Muscle of leg (tissue), 3 donors: ENCODE measurements at regions not wholly inside any gene's neighbourhood (a gene's known extent, or its start where the extent isn't known, plus 50 kb on each side); places are given as distances from the start of the nearest gene placed in this dataset.

ENCODE experiments used
- DNase-seq: peaks from one replicate; pipeline ENCODE4 v3.0.0; 2013
- H3K27ac ChIP-seq: one replicate; pipeline ENCODE4 v1.5.1; 2013; ENCODE audit warnings: mild to moderate bottlenecking, low read length, control low read depth
- H3K27me3 ChIP-seq: one replicate; pipeline ENCODE4 v1.6.1; 2013; ENCODE audit warnings: low read length; ENCODE audit not compliant: control insufficient read depth, insufficient read depth
- H3K36me3 ChIP-seq: one replicate; pipeline ENCODE4 v1.6.1; 2013; ENCODE audit warnings: low read length; ENCODE audit not compliant: control insufficient read depth, insufficient read depth
- H3K4me1 ChIP-seq: one replicate; pipeline ENCODE4 v1.6.1; 2013; ENCODE audit warnings: low read length; ENCODE audit not compliant: control insufficient read depth, insufficient read depth
- H3K4me3 ChIP-seq: one replicate; pipeline ENCODE4 v1.5.1; 2013; ENCODE audit warnings: low read length, control low read depth
- H3K9me3 ChIP-seq: replicated peaks from 2 replicates; pipeline ENCODE4 v1.6.1; 2013; ENCODE audit warnings: low read depth, low read length; ENCODE audit not compliant: control insufficient read depth
- WGBS: methylation state at CpG from one replicate; pipeline ENCODE4 v1.1.5; 2013; ENCODE audit warnings: missing lambda C conversion rate; ENCODE audit not compliant: insufficient coverage; 5-methylcytosine and 5-hydroxymethylcytosine counted together

- H3K27ac ChIP-seq, result no peak overlapping the region
- no peaks in the 10 kb centered on the region for H3K27me3 ChIP-seq
- peaks cover 10% of the 10 kb centered on the region for H3K9me3 ChIP-seq
- peaks cover 12% of the 10 kb centered on the region for H3K4me1 ChIP-seq
- no peak overlapping the region for H3K4me3 ChIP-seq
- no CpG with 5 or more reads among the region's 2 CpGs for WGBS
- no peaks in the 10 kb centered on the region for H3K36me3 ChIP-seq
- DNase-seq, result no peak
Measured at GRCh38 chr12:89089264-89089663, 263.0 kb downstream of the DUSP6 start.

GRCh38 chr12:89087876-89088275, 264.4 kb downstream of the DUSP6 start:
- peaks cover 15% of the 10 kb centered on the region for H3K4me1 ChIP-seq
- H3K27ac ChIP-seq, result no peak overlapping the region
- H3K27me3 ChIP-seq, result no peaks in the 10 kb centered on the region
- H3K9me3 ChIP-seq, result peaks cover 10% of the 10 kb centered on the region
- 53% methylated on average over 1 of the region's 1 CpG for WGBS
- no peaks in the 10 kb centered on the region for H3K36me3 ChIP-seq
- H3K4me3 ChIP-seq, result no peak overlapping the region
- DNase-seq, result no peak

GRCh38 chr12:89087149-89087825, 265.0 kb downstream of the DUSP6 start:
- Histone ChIP-seq H3K36me3 (no peaks in the 10 kb centered on the region), H3K9me3 (peaks cover 10% of the 10 kb centered on the region), H3K4me1 (peaks cover 15% of the 10 kb centered on the region), H3K4me3 (no peak overlapping the region), H3K27ac (no peak overlapping the region), H3K27me3 (no peaks in the 10 kb centered on the region)
- no peak for DNase-seq
- 79% methylated on average over 4 of the region's 6 CpGs for WGBS

GRCh38 chr12:89085421-89085820, 266.9 kb downstream of the DUSP6 start:
- DNase-seq, result peak; percentile 51
- peak overlapping the region; percentile 69 for H3K27ac ChIP-seq

GRCh38 chr12:89084751-89085150, 267.6 kb downstream of the DUSP6 start:
- H3K4me3 ChIP-seq, result no peak overlapping the region
- peak; percentile 90 for DNase-seq
- H3K36me3 ChIP-seq, result no peaks in the 10 kb centered on the region
- no peaks in the 10 kb centered on the region for H3K9me3 ChIP-seq
- H3K27ac ChIP-seq, result peak overlapping the region; percentile 69
- H3K4me1 ChIP-seq, result peaks cover 26% of the 10 kb centered on the region
- H3K27me3 ChIP-seq, result no peaks in the 10 kb centered on the region
- WGBS, result no CpG with 5 or more reads among the region's 3 CpGs

More at GRCh38 chr12:89085421-89085820, 266.9 kb downstream of the DUSP6 start:
- 49% methylated on average over 2 of the region's 5 CpGs for WGBS
- H3K27me3 ChIP-seq, result no peaks in the 10 kb centered on the region
- H3K9me3 ChIP-seq, result no peaks in the 10 kb centered on the region
- peaks cover 26% of the 10 kb centered on the region for H3K4me1 ChIP-seq
- no peaks in the 10 kb centered on the region for H3K36me3 ChIP-seq
- H3K4me3 ChIP-seq, result no peak overlapping the region

GRCh38 chr12:89083491-89083890, 268.8 kb downstream of the DUSP6 start:
- Histone ChIP-seq H3K9me3 (no peaks in the 10 kb centered on the region), H3K4me1 (peaks cover 26% of the 10 kb centered on the region), H3K36me3 (no peaks in the 10 kb centered on the region), H3K27me3 (no peaks in the 10 kb centered on the region), H3K4me3 (no peak overlapping the region), H3K27ac (no peak overlapping the region)
- 100% methylated on average over 2 of the region's 3 CpGs for WGBS
- no peak for DNase-seq

- no peaks in the 10 kb centered on the region for H3K27me3 ChIP-seq
- H3K36me3 ChIP-seq, result no peaks in the 10 kb centered on the region
- no peak overlapping the region for H3K4me3 ChIP-seq
- H3K4me1 ChIP-seq, result peaks cover 24% of the 10 kb centered on the region
- peak overlapping the region; percentile 70 for H3K27ac ChIP-seq
- 29% methylated on average over 1 of the region's 1 CpG for WGBS
- peak; percentile 57 for DNase-seq
- no peaks in the 10 kb centered on the region for H3K9me3 ChIP-seq
Measured at GRCh38 chr12:89082370-89082753, 269.9 kb downstream of the DUSP6 start.

GRCh38 chr12:89081719-89082369, 270.5 kb downstream of the DUSP6 start:
- no peak overlapping the region for H3K4me3 ChIP-seq
- H3K27ac ChIP-seq, result peak overlapping the region; percentile 70
- WGBS, result no CpG with 5 or more reads among the region's 2 CpGs
- peaks cover 24% of the 10 kb centered on the region for H3K4me1 ChIP-seq
- no peaks in the 10 kb centered on the region for H3K36me3 ChIP-seq
- peak; percentile 24 for DNase-seq
- no peaks in the 10 kb centered on the region for H3K27me3 ChIP-seq
- no peaks in the 10 kb centered on the region for H3K9me3 ChIP-seq

- no peak overlapping the region for H3K4me3 ChIP-seq
- no peaks in the 10 kb centered on the region for H3K36me3 ChIP-seq
- H3K27ac ChIP-seq, result peak overlapping the region; percentile 70
- WGBS, result 33% methylated on average over 1 of the region's 3 CpGs
- DNase-seq, result peak; percentile 90
- no peaks in the 10 kb centered on the region for H3K27me3 ChIP-seq
- peaks cover 27% of the 10 kb centered on the region for H3K4me1 ChIP-seq
- no peaks in the 10 kb centered on the region for H3K9me3 ChIP-seq
Measured at GRCh38 chr12:89080793-89081465, 271.4 kb downstream of the DUSP6 start.

GRCh38 chr12:89075880-89076540, 276.3 kb downstream of the DUSP6 start:
- WGBS, result no CpG with 5 or more reads among the region's 2 CpGs
- Histone ChIP-seq H3K36me3 (no peaks in the 10 kb centered on the region), H3K27ac (no peak overlapping the region), H3K9me3 (no peaks in the 10 kb centered on the region), H3K4me1 (peaks cover 5% of the 10 kb centered on the region), H3K27me3 (no peaks in the 10 kb centered on the region), H3K4me3 (no peak overlapping the region)
- peak; percentile 27 for DNase-seq
